Fibroblast of peridontal ligament (primary cell): ENCODE measurements at regions not wholly inside any gene's neighbourhood (a gene's known extent, or its start where the extent isn't known, plus 50 kb on each side); places are given as distances from the start of the nearest gene placed in this dataset.
"Not testable (repeated sequence)": the region's sequence is repeated elsewhere in the genome, so short reads cannot be mapped to it uniquely, and the experiment has no call there.

Experiments used
- DNase-seq: peaks from one replicate; pipeline ENCODE4 v3.0.0-alpha.2; 2010; ENCODE audit errors: extremely low read depth

GRCh38 chr20:40279390-40279789, 409.6 kb downstream of the MAFB start:
- peak; percentile 89 for DNase-seq

DNA sequence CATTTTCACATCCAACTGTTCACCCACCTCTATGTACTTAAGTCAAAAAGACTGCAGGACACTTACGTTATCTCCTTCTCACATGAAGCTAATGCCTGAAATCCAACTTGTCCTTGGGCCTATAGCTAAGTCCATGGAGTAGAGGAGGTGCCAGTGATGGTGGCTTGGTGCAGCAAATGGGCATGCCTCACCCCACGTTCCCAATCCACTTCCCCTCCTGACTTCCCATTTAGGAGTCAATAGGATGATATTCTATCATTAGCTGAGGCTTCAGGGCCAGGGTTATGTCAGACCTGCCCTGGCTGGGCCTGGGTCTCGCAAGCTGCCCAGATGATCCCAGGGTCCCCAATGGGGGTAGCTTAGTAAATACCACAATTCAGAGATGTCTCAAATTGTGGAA, 410.4 kb downstream of the MAFB start:
- no peak for DNase-seq

DNA sequence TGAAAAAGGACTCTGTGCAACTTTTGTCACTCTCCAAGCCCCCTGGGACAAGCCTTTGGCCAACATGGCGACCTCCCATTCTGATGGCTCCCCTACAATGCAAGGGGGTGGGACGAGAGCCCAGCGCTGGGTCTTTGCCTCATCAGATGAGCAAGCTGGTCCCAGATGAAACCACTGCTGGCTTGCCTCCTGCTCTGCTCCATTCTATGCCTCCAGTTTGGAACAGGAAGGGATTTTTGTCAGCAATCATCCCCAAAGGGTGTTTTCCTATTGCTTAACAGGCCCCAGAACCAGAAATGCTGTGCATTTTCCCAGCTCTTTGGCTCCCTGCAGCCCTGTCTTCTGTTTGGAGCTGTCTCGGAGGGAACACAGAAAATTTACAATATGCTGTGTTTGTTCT, 412.7 kb downstream of the MAFB start:
- DNase-seq: peak; percentile 35

DNA sequence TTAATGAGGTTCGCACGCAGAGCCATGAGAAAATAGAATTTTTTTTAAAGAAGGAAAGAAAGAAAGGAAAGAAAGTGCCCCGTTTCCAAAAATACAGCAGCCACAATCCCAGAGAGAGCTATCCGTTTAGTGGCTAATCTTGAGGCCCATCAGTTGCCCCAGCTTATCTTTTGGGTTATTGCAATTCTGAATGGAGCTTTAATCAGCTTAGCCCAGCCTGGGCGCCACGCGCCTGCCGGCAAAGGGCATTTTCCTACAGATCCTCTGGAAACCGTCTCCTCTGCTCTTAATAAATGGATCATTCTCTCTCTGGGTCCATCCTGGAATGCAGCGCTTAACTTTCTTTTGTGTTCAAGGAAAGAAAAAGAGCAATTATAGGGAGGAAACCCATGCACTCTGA, 413.3 kb downstream of the MAFB start:
- no peak for DNase-seq

DNA sequence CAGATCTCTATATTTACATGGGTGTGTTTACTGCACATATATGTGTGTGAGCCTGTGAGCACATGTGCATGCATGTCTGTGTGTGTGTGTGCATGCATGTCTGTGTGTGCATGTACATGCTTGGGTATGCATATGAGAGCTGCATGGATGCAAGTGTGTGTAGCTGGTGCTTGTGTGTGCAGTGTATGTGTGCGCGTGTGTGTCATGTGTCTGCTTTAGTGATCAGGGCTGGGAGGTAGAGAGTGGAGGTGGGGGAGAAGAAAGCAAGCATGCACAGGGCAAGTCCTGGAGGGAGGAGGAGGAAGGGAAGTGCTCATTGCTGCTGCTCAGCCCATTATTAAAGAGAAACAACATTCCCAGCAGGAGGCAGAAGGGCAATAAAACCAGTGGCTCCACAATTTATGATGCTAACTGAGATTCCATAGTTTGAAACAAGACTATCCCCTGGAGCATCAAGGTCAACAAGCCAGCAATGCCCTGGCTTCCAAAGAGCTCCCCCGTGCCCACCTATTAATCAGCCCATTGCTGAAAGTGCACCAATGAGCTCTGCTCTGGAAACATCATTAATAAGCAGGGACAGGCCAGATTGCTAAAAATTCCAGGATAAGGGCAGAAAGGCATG, 414.0 kb downstream of the MAFB start:
- DNase-seq: no peak

DNA sequence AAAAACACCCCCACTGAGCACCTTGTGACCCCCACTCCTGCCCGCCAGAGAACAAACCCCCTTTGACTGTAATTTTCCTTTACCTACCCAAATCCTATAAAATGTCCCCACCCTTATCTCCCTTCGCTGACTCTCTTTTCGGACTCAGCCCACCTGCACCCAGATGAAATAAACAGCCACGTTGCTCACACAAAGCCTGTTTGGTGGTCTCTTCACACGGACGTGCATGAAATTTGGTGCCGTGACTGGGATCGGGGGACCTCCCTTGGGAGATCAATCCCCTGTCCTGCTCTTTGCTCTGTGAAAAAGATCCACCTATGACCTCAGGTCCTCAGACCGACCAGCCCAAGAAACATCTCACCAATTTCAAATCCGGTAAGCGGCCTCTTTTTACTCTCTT, 419.8 kb downstream of the MAFB start:
- DNase-seq: not testable (repeated sequence)

- DNase-seq: peak; percentile 15
Observed at GRCh38 chr20:40268321-40269075, 420.5 kb downstream of the MAFB start.

DNA sequence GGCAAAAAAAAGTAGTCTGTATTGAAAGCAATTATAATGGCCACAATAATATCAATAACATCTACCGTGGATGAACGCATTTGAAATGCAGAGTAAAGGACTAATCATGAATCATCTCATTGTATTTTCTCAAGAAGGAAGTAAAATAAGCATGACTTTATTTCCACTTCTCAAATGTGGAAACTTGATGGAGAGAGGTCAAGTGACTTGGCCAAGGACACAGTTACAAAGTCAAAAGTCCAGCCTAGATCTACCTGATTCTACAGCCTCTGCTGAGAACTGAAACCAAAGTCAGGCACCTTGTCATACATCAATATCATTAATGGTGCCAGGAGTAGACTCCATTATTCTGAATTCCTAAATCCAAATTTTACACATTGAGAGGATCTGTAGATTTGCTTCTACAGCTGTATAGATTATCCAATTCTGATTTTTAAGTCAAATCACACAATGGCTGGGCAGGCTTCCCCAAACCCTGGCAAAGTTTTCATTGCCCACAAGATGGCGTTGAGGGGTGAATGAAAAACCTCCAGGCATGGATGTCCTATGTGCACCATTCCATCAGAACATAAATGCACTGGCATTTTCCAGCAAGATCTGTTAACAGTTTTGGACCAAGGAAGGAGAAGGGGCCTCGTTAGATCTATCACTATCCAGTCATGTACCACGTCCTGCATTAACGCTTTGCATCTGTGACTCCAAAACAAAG, 423.1 kb downstream of the MAFB start:
- peak; percentile 63 for DNase-seq

DNA sequence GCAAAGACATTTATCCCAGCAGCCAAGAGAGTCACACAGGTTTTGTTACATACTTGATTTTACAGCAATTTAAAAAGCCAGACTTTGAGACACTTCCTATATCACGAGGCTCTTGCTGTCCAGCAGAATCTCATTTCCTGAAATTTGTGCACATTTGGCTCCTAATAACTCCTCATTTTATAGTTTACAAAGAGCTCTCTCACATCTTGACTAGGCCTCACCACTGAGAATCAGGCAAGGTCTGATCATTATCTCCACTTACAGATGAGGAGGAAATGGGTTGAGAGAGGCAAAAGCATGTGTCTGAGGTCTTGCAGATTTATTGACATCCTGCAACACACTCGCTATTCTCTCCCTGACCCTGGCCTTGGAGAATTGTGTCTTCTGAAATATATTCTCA, 426.8 kb downstream of the MAFB start:
- no peak for DNase-seq

DNA sequence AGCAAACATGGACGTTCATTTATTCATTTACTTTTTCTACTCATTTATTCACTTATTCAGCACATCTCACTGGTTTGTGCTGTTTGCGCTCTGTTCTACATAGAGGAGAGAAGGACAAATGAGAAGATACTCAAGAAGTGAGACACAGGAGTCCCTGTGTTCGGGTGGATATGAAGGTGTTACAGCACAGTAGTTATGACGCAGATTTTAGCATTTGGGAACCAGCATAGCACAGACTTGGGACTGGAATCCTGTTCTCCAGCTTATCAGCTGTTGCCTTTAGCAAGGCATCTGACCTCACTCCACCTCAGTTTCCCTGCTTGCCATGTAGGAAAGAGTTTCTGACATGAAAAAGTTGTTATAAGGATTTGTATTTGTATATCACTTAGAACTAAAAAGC, 430.1 kb downstream of the MAFB start:
- no peak for DNase-seq

GRCh38 chr20:40257763-40258162, 431.3 kb downstream of the MAFB start:
- no peak for DNase-seq

DNA sequence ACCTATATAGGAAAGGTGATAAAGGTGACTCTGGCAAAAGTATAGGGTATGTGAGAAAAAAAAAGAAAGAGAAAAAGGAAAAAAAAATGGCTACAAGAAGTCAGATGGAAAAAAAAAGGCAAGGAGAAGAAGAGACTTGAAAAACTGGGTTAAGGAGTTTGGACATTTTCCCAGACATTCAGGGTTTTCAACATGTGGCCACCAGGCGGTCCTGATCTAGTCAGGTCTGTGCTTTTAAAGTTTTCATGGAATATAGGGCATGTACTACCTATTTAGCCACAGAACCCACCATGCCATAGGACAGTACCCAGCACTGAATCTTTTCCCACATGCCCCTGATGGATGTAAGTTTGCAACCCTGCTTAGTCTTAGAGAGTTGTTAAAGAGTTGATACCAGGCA, 433.7 kb downstream of the MAFB start:
- peak; percentile 23 for DNase-seq

GRCh38 chr20:40254023-40254772, 434.8 kb downstream of the MAFB start:
- DNase-seq: no peak

DNA sequence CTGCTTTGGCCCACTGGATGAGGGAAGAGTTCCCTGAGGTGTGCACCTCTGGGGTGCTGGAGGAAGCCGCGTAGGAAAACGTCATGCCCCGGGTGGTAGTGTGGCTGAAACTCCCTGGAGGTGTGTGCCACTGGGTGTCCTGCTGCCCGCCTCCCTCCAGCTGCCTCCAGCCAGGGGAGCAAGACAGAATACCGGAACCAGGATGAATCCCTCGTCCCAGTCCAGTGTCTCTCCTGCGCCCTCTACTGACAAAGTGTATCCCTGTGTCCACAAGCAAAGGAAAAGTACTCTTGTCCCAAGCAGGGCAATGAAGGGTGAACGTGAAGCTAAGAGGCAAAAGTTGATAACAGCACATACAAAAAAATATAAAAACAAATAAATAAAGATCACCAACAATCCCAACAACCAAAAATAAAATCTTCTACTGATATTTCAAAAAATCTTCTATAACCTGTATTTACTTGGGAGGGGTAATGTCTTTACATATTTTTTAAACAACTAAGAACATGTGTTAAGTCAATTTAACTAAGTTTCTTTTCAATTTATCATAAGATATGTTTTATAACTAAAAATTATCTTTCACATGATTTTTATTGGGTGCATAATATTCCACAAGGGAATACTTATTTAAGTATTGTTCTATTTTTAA, 437.6 kb downstream of the MAFB start:
- DNase-seq: peak; percentile 18

DNA sequence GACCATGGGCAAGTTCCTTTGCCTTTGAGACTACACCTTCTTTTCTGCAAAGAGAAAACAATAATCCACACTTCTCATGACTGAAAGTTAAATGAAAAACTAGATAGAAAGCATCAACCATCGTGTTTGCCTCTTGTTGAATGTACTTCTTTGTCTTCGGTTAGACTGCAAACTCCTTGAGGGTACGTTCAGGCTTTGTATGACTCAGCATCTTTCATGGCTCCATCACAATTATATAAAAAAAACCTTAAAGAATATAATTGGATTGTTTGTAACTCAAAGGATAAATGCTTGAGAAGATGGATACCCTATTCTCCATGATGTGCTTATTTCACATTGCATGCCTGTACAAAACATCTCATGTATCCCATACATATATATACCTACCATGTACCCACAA, 439.2 kb downstream of the MAFB start:
- no peak for DNase-seq

DNA sequence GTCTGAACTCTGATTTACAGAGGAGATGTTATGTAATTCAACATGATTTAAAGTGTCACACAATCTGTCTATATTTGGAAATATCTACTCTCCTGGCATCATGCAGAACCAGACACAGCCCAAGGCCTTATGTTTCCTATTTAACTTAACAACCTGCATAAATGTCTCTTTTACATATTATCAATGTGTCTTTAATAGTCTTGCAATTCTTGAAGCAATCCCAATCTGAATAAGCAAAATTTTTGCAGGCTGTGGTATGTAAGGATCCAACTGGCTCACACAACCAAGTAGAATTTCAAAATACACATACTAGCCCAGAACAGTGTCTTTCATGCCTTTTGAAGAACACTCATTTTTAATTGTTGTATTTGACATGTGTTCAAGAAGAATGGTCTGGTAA, 443.2 kb downstream of the MAFB start:
- DNase-seq: no peak

- no peak for DNase-seq
Observed at GRCh38 chr20:40244286-40244685, 444.8 kb downstream of the MAFB start.

GRCh38 chr20:40241596-40242343, 447.3 kb downstream of the MAFB start:
- no peak for DNase-seq

GRCh38 chr20:40238511-40238910, 450.5 kb downstream of the MAFB start:
- DNase-seq: no peak

DNA sequence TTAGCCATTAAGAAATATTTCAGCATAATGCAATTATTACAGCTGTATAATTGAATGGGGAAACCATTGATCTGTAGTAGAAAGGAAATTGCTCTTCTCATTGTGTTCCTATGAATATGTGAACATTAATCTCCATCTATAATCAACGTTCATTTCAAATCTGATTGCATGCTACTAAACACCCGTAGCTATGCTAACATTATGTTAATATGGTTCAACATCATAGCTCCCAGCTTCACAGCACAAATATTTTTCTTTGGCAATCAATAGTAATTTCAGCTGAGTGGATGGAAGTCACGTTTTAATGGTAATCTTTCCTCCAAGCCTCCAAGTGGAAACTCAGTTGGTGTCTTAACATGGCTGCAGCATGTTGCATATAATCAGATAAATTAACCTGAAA, 454.4 kb downstream of the MAFB start:
- DNase-seq: no peak

- no peak for DNase-seq
Observed at GRCh38 chr20:40233406-40233805, 455.6 kb downstream of the MAFB start.
